ENCODE measurements at regions not wholly inside any gene's neighbourhood (a gene's known extent, or its start where the extent isn't known, plus 50 kb on each side); places are given as distances from the start of the nearest gene placed in this dataset.

DNA sequence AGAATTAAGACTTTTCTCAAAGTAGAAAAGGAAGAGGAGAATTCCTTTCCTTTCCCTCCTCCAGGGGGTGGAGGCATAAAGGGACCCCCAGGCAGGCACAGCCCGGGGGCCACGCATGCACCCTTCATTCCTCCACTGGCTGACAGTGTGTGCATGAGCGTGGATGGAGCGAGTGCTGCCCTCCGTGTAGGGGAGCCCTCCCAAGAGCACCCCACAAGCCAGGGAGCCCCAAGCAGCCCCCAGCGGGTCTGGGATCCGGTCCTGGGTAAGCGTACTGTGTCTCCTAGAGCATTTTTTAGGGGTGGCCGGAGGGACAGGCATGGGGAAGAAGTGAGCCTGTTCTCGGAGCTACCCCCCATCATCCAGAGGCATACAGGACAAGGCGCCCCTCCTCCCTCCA, 120.5 kb downstream of the SIK1 start:
- 100% methylated on average over 4 of the region's 11 CpGs for WGBS
- TF ChIP-seq POLR2A (IDR thresholded peaks at IDR 0.05) (no peak), EP300 (IDR thresholded peaks at IDR 0.05) (no peak), CTCF (IDR thresholded peaks at IDR 0.05) (no peak), POLR2AphosphoS5 (IDR thresholded peaks at IDR 0.05) (no peak)
- Histone ChIP-seq H3K4me1 (peaks cover 63% of the 10 kb centered on the region), H3K9me3 (no peaks in the 10 kb centered on the region), H3K36me3 (no peaks in the 10 kb centered on the region), H3K27me3 (peaks cover 3% of the 10 kb centered on the region), H3K4me3 (no peak overlapping the region), H3K27ac (peak overlapping the region; percentile 77)
- peak in 1 of 2 donors; percentile 57 for DNase-seq (ENCODE audit: low spot score in 2 of 2)

DNA sequence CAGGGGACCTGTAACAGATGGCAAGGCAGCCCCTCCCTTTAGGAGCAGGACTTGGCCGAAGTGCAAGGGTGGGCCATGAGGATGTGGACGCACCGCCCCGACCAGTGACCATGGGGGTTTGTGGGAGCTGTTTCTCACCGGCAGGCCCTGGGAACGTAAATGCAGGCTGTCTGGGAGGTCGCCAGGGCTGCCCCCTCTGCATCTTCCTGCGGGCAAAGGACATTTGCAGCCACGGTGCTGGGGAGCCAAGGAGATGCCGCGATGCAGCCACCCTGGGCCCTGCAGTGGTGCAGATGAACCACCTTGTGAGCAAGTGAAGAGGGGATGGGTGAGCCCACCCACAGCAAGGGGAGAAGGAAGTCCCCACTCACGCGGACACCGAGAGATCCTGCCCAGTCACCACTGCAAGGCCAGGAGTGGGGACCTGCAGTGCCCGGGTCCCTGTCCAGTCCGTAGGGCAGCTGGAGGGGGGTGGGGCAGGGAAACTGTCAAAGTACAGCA, 121.1 kb downstream of the SIK1 start:
- H3K9me3 ChIP-seq: no peaks in the 10 kb centered on the region
- no peak overlapping the region for H3K4me3 ChIP-seq
- TF ChIP-seq EP300 (IDR thresholded peaks at IDR 0.05) (no peak), CTCF (IDR thresholded peaks at IDR 0.05) (no peak)
- H3K36me3 ChIP-seq: no peaks in the 10 kb centered on the region
- peaks cover 67% of the 10 kb centered on the region for H3K4me1 ChIP-seq
- peaks cover 3% of the 10 kb centered on the region for H3K27me3 ChIP-seq
- WGBS: 82% methylated on average over 5 of the region's 16 CpGs
- peak overlapping the region; percentile 77 for H3K27ac ChIP-seq
- peak in 1 of 2 donors; percentile 66 for DNase-seq (ENCODE audit: low spot score in 2 of 2)

DNA sequence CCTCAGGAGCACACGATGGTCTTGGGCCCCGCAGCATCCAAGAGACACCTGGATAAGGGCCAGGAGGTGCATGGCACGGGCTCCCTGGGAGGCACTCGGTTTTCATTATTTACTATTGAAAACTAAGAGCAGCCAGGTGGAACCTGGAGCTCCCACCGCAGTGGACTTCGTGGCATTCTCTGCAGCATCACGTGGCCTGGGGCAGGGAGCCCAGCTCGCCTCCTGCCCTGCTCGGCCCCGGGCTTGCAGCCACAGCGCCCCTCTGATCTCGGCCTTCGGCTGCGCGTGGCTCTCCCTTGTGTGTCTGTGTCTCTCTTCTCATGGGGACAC, 121.6 kb downstream of the SIK1 start:
- no peaks in the 10 kb centered on the region for H3K36me3 ChIP-seq
- H3K27me3 ChIP-seq: peaks cover 3% of the 10 kb centered on the region
- no peak overlapping the region for H3K4me3 ChIP-seq
- H3K4me1 ChIP-seq: peaks cover 70% of the 10 kb centered on the region
- DNase-seq (ENCODE audit: low spot score in 2 of 2): no peak
- WGBS: 94% methylated on average over 11 of the region's 15 CpGs
- TF ChIP-seq CTCF (IDR thresholded peaks at IDR 0.05) (no peak), POLR2A (IDR thresholded peaks at IDR 0.05) (no peak), POLR2AphosphoS5 (IDR thresholded peaks at IDR 0.05) (no peak), EP300 (IDR thresholded peaks at IDR 0.05) (no peak)
- no peak overlapping the region for H3K27ac ChIP-seq
- no peaks in the 10 kb centered on the region for H3K9me3 ChIP-seq

GRCh38 chr21:43304621-43305335, 122.2 kb downstream of the SIK1 start:
- 80% methylated on average over 11 of the region's 23 CpGs for WGBS
- Histone ChIP-seq H3K4me1 (peaks cover 74% of the 10 kb centered on the region), H3K27ac (no peak overlapping the region), H3K36me3 (no peaks in the 10 kb centered on the region), H3K27me3 (peaks cover 3% of the 10 kb centered on the region), H3K4me3 (no peak overlapping the region), H3K9me3 (no peaks in the 10 kb centered on the region)
- TF ChIP-seq POLR2A (IDR thresholded peaks at IDR 0.05) (no peak), CTCF (IDR thresholded peaks at IDR 0.05) (no peak), EP300 (IDR thresholded peaks at IDR 0.05) (no peak), POLR2AphosphoS5 (IDR thresholded peaks at IDR 0.05) (no peak)
- DNase-seq (ENCODE audit: low spot score in 2 of 2): peak in 1 of 2 donors; percentile 60

DNA sequence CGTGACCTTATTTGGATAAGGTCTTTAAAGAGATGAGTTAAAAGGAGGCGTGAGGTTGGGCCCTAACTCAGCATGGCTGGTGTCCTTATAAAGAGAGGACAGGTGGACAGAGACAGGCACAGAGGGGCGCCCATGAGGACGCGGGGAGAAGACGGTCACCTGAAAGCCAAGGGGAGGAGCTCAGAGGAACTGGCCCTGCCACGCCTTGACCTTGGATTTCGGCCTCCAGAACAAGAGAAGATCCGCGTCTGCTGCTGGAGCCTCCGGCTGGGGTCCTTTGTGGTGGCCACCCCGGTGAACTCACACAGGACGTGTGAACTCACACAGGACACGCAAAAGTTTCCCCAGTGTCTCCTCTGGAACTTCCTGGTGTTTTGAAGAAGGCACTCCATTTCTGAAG, 122.7 kb downstream of the SIK1 start:
- TF ChIP-seq POLR2A (IDR thresholded peaks at IDR 0.05) (no peak), POLR2AphosphoS5 (IDR thresholded peaks at IDR 0.05) (no peak), EP300 (IDR thresholded peaks at IDR 0.05) (no peak), CTCF (IDR thresholded peaks at IDR 0.05) (no peak)
- 89% methylated on average over 14 of the region's 14 CpGs for WGBS
- H3K27ac ChIP-seq: peak overlapping the region; percentile 67

More for the DNA sequence above, 122.7 kb downstream of the SIK1 start:
- H3K36me3 ChIP-seq: no peaks in the 10 kb centered on the region
- H3K9me3 ChIP-seq: no peaks in the 10 kb centered on the region
- peak in 1 of 2 donors; percentile 55 for DNase-seq (ENCODE audit: low spot score in 2 of 2)
- H3K4me3 ChIP-seq: no peak overlapping the region
- peaks cover 77% of the 10 kb centered on the region for H3K4me1 ChIP-seq
- peaks cover 3% of the 10 kb centered on the region for H3K27me3 ChIP-seq
